ENCODE measurements at regions not wholly inside any gene's neighbourhood (a gene's known extent, or its start where the extent isn't known, plus 50 kb on each side); places are given as distances from the start of the nearest gene placed in this dataset.

DNA sequence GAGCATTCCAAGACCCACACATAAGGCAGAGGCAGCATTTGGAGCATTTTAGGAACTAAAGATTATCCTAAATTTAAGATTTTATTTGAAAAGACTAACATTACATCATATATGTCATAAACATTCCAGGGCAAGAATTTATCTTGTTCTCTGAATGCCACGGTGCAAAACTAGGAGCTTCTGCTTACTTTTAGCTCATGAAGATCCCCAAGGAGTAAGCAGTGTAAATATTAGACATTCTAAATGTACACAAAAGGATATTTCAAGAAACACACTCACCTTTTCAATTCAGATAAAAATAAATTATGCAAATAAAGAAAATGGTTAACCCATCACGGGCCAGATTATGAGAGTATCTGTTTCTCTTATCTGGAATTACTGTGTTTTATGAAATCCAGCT is 101.7 kb upstream of the ETAA1 start:
- Mint-ChIP-seq H3K4me1 (ENCODE audit: unreplicated experiment) (no peaks in the 10 kb centered on the region), H3K27me3 (ENCODE audit: unreplicated experiment) (no peaks in the 10 kb centered on the region), H3K27ac (ENCODE audit: unreplicated experiment) (no peak overlapping the region), H3K36me3 (ENCODE audit: low read depth, unreplicated experiment) (no peaks in the 10 kb centered on the region), H3K4me3 (ENCODE audit: unreplicated experiment) (no peak overlapping the region), H3K9me3 (ENCODE audit: unreplicated experiment) (no peaks in the 10 kb centered on the region)
- DNase-seq (ENCODE audit: low spot score), result no peak
- TF ChIP-seq, protein P1, sequence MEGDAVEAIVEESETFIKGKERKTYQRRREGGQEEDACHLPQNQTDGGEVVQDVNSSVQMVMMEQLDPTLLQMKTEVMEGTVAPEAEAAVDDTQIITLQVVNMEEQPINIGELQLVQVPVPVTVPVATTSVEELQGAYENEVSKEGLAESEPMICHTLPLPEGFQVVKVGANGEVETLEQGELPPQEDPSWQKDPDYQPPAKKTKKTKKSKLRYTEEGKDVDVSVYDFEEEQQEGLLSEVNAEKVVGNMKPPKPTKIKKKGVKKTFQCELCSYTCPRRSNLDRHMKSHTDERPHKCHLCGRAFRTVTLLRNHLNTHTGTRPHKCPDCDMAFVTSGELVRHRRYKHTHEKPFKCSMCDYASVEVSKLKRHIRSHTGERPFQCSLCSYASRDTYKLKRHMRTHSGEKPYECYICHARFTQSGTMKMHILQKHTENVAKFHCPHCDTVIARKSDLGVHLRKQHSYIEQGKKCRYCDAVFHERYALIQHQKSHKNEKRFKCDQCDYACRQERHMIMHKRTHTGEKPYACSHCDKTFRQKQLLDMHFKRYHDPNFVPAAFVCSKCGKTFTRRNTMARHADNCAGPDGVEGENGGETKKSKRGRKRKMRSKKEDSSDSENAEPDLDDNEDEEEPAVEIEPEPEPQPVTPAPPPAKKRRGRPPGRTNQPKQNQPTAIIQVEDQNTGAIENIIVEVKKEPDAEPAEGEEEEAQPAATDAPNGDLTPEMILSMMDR (IDR thresholded peaks at IDR 0.05; ENCODE audit: unreplicated experiment), result no peak

DNA sequence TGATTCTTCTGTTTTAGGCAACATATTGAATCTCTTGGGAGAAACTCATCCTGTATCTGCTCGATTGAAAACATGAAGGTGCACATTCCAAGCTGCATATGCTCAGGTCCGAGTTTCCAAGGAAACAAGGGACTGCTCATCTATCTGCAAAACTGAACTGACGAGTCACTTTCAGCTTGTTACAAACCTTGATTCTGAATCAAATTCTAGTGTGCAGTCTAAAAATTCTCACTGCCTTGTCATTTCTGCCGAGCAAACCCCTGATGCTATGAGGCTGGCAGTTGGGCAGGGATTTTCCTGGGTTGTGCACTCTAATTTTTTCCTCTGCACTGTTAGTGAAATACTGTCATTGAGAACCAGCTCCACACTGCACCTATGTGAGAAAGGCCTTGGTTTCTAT is 101.3 kb upstream of the ETAA1 start:
- no peaks in the 10 kb centered on the region for H3K9me3 Mint-ChIP-seq (ENCODE audit: unreplicated experiment)
- H3K27me3 Mint-ChIP-seq (ENCODE audit: unreplicated experiment), result no peaks in the 10 kb centered on the region
- no peaks in the 10 kb centered on the region for H3K36me3 Mint-ChIP-seq (ENCODE audit: low read depth, unreplicated experiment)
- H3K4me1 Mint-ChIP-seq (ENCODE audit: unreplicated experiment), result no peaks in the 10 kb centered on the region
- TF ChIP-seq, protein P1 (IDR thresholded peaks at IDR 0.05; ENCODE audit: unreplicated experiment), result no peak
- H3K4me3 Mint-ChIP-seq (ENCODE audit: unreplicated experiment), result no peak overlapping the region
- no peak overlapping the region for H3K27ac Mint-ChIP-seq (ENCODE audit: unreplicated experiment)
- DNase-seq (ENCODE audit: low spot score), result no peak

DNA sequence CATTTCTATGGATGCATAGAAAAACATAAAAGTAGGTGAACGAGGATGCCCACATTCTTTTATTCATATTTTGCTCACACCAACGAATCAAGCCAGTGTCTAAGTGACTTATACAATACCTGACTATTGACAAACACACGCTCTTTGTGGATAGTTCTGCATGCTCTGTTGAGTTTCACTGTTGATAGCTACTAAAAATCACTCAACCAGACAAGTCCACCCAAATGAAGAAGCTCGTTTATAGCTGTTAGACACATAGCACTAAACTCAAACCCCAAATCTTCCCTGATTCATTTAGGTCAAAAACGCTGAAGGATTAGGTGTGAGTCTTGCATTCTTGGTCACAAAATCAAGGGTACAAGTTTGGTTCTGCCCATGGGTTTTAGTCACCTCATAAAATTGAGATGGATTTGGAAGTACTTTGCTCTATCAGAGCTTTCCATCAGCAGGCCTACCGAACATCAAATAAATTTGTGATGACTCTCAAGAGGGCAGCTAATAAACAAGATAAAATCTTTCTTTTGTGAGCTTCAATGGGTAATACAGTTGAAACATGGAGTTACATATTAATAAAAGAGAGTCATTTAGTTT is 92.7 kb upstream of the ETAA1 start:
- no peaks in the 10 kb centered on the region for H3K36me3 Mint-ChIP-seq (ENCODE audit: low read depth, unreplicated experiment)
- no peaks in the 10 kb centered on the region for H3K27me3 Mint-ChIP-seq (ENCODE audit: unreplicated experiment)
- TF ChIP-seq, protein P1 (IDR thresholded peaks at IDR 0.05; ENCODE audit: unreplicated experiment), result no peak
- no peak overlapping the region for H3K4me3 Mint-ChIP-seq (ENCODE audit: unreplicated experiment)
- no peaks in the 10 kb centered on the region for H3K9me3 Mint-ChIP-seq (ENCODE audit: unreplicated experiment)
- no peak for DNase-seq (ENCODE audit: low spot score)
- no peak overlapping the region for H3K27ac Mint-ChIP-seq (ENCODE audit: unreplicated experiment)
- H3K4me1 Mint-ChIP-seq (ENCODE audit: unreplicated experiment), result no peaks in the 10 kb centered on the region

DNA sequence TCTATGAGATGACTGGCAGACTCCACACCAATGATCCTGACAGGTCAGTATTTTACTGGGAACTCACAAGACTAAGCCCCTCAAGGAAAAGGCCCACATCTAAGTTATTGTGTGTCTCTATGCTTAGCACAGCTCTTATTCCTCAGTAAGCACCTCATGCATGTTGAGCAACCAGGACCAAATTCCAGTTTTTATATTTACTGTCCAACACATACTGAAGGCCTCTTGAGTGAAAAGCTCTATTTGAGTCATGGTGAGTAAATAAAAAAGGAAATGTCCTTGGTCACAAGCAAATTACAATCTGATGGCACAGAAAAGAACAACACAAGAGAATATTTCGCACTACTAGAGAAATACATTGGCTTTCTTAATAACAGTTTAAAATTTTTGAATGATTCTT is 87.9 kb upstream of the ETAA1 start:
- DNase-seq (ENCODE audit: low spot score), result no peak
- Mint-ChIP-seq H3K4me1 (ENCODE audit: unreplicated experiment) (no peaks in the 10 kb centered on the region), H3K4me3 (ENCODE audit: unreplicated experiment) (no peak overlapping the region), H3K36me3 (ENCODE audit: low read depth, unreplicated experiment) (no peaks in the 10 kb centered on the region), H3K27me3 (ENCODE audit: unreplicated experiment) (no peaks in the 10 kb centered on the region), H3K27ac (ENCODE audit: unreplicated experiment) (no peak overlapping the region), H3K9me3 (ENCODE audit: unreplicated experiment) (no peaks in the 10 kb centered on the region)
- TF ChIP-seq, protein P1 (IDR thresholded peaks at IDR 0.05; ENCODE audit: unreplicated experiment), result no peak

DNA sequence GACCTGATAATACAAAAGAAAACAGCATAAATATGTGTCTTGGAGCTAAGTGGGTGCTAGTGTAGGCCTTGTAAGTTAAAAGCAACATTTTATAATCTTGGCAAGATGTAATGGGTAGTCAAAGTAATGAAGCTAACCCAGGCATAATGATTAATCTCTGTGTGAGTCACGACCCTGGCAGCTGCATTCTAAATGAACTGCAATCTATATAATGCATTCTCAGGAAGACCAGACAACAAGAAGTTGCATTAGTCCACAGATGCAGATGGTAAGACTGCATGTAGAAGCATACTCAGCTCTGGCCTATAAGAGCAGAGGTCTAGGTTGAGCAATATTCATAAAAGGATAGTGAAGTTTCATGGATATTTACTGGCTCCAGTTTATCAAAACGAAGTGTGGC is 85.6 kb upstream of the ETAA1 start:
- DNase-seq (ENCODE audit: low spot score), result no peak
- no peaks in the 10 kb centered on the region for H3K36me3 Mint-ChIP-seq (ENCODE audit: low read depth, unreplicated experiment)
- H3K27ac Mint-ChIP-seq (ENCODE audit: unreplicated experiment), result no peak overlapping the region
- no peaks in the 10 kb centered on the region for H3K27me3 Mint-ChIP-seq (ENCODE audit: unreplicated experiment)
- no peaks in the 10 kb centered on the region for H3K4me1 Mint-ChIP-seq (ENCODE audit: unreplicated experiment)
- TF ChIP-seq, protein P1 (IDR thresholded peaks at IDR 0.05; ENCODE audit: unreplicated experiment), result no peak
- H3K9me3 Mint-ChIP-seq (ENCODE audit: unreplicated experiment), result no peaks in the 10 kb centered on the region
- H3K4me3 Mint-ChIP-seq (ENCODE audit: unreplicated experiment), result no peak overlapping the region

Measured in endothelial cell (in vitro differentiated cells).